Thyroid gland (tissue), 4 donors: ENCODE measurements at regions not wholly inside any gene's neighbourhood (a gene's known extent, or its start where the extent isn't known, plus 50 kb on each side); places are given as distances from the start of the nearest gene placed in this dataset.

Experiments
- POLR2A ChIP-seq, 2 donors: fragments of 450-650 bp; IDR thresholded peaks; one replicate each; pipeline ENCODE4 v1.6.1; 2017; ENCODE audit warnings: antibody characterized with exemption in 2 of 2, mild to moderate bottlenecking in 2 of 2, moderate library complexity in 1 of 2
- TF ChIP-seq, protein P1 (sequence below), 6 experiments: fragments of 200-600 bp in 3 of 6; fragments of 450-650 bp in 3 of 6; sonication (generic) in 3 of 6; IDR thresholded peaks; one replicate each; pipeline ENCODE4 v1.5.1; 2016 to 2019; ENCODE audit warnings: antibody characterized with exemption in 6 of 6, mild to moderate bottlenecking in 2 of 6, inconsistent platforms in 1 of 6, moderate library complexity in 1 of 6

DNA sequence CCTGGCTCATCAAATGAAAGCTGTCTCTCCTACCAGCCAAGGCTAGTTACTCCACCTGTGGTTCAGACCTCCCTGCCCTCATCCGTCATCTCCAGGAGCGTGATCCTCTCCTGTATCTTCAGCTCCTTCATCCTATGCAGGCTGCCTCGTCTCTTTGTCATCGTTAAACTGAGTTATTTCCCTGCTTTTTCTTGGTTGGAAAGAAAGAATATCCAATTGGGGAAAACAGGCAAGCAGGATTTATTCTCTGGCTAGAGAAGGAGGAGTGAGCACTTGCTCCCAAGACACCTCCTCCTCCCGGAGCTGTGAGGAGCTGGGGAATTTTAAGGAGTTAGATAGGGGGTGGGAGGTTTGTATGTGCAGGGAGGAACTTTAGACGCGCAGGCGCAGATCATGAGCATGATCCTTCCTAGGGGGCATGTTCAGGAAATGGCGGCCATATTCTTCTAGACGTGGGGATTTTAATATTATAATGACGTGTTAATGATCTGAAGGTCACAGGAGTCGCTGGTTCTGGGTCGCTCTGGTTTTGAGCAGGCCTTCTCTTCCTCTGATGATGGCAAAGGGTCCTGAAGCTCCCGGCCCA is 156.4 kb upstream of the KL start:
- TF ChIP-seq POLR2A (IDR thresholded peaks at IDR 0.05) = no peak
- TF ChIP-seq, protein P1, sequence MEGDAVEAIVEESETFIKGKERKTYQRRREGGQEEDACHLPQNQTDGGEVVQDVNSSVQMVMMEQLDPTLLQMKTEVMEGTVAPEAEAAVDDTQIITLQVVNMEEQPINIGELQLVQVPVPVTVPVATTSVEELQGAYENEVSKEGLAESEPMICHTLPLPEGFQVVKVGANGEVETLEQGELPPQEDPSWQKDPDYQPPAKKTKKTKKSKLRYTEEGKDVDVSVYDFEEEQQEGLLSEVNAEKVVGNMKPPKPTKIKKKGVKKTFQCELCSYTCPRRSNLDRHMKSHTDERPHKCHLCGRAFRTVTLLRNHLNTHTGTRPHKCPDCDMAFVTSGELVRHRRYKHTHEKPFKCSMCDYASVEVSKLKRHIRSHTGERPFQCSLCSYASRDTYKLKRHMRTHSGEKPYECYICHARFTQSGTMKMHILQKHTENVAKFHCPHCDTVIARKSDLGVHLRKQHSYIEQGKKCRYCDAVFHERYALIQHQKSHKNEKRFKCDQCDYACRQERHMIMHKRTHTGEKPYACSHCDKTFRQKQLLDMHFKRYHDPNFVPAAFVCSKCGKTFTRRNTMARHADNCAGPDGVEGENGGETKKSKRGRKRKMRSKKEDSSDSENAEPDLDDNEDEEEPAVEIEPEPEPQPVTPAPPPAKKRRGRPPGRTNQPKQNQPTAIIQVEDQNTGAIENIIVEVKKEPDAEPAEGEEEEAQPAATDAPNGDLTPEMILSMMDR (IDR thresholded peaks at IDR 0.05) = no peak
